ENCODE measurements at regions not wholly inside any gene's neighbourhood (a gene's known extent, or its start where the extent isn't known, plus 50 kb on each side); places are given as distances from the start of the nearest gene placed in this dataset.

DNA sequence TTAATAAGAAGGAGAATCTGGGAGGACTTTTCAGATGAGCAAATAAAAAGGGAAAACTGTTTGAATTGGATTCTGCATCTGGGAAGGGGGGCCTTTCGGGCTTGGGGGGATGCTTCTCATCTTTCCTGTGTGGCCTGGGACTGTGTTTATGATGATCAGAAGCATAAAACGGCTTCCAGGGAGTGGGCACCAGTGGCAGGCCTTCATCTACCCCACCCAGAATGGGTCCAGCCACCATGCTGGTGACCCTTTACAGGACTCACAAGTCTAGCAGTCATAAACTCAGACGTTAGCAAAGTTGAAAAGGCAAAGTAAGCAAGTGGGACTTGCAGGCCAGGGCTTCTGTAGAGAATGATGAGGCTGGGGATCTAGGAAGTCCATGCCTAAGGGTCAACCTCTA is 198.3 kb upstream of the ZMIZ1 start:
- no peak for DNase-seq

DNA sequence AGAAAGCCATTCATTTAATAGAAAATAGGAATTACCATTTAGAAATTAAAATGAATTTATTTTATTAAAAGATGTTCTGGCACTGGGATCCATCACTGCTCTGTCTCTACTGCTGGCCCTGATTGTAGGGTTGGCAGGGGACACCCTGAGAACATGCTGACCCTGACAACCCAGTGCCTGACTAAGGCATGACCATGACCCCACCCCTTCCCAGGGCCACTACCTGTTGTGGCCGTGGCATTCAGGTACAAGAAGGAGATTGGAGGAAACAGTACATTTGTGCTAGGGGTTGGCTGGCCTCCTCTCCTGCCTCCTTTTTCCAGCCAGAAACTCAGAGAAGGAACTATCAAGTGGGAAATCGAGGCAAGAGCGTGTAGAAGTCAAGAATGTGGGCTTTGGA is 197.0 kb upstream of the ZMIZ1 start:
- no peak for DNase-seq

DNA sequence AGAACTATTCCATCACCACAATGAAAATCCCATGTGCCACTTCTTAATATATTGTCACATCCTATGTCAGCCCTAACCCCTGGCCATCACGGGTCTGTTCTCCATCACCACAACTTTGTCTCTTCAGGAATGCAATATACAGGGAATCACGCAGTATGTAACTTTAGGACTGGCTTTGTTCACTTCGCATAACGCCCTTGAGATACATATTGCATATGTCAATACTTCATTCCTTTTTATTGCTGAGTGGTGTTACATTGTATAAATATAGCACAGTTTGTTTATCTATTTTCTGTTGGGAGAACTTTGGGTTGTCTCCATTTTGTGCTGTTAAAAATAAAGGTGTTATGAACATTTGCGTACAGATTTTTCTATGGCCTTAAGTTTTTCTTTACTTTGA is 195.4 kb upstream of the ZMIZ1 start:
- no peak for DNase-seq

DNA sequence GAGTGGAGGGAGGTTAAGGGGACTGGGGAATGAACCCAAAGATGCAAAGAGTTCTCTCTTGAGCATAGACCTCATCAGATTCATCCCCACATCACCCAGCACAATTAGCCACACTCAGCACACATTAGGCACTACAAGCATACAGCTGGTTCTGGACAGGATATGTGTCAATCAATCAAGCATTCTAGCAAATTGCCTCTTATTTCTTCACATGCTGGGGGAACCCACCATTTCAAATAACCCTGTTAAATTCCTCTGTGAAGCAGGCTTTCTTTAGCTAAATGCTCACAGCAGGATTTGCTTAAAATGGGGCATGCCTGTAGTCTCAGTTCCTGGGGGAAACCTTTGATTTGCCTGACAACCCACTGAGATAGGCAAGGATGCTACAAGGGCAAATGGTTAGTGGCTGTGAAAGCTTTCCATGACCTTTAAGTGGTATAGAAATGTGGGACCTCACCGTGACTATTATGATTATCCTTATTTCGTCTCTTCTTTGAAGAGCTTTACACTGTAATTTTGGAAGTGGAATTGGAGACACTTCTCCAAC is 193.4 kb upstream of the ZMIZ1 start:
- DNase-seq, result no peak

DNA sequence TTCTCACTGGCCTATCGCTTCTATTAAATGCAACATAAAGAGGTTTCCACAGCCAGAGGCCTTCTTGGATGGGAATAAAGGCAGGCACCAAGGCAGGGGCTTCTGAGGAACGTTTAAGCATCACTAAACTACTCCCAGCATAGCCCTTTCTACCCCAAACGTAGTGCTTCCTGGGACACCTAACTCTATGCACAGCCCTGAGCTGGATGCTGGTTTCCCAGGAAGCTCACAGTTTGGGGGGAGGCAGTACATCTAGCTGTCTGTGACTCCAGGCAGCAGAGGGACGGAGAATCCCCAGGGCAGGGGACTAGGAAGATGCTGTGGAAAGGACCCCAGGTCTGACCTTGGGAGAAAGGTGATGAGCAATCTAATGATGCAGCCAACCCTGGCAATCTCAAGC is 192.8 kb upstream of the ZMIZ1 start:
- no peak for DNase-seq

DNA sequence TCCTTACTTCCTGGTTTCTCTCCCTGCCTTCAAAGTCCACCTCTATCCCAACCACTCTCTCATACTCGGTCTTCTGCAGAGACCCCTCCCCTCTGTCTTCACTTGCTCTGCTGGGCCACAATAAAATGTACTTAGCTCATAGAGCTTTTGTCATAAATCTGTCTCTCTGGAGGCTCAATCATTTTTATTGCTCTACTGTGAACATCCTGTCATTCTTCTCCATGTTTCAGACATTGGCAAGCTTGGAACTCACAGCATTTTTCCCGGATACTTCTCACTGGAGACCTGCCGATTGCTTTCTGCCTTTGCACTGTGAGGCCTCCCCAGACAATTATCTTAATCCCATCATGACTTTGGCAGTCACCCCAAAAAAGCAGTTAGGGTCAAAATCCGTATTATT is 192.3 kb upstream of the ZMIZ1 start:
- no peak for DNase-seq

DNA sequence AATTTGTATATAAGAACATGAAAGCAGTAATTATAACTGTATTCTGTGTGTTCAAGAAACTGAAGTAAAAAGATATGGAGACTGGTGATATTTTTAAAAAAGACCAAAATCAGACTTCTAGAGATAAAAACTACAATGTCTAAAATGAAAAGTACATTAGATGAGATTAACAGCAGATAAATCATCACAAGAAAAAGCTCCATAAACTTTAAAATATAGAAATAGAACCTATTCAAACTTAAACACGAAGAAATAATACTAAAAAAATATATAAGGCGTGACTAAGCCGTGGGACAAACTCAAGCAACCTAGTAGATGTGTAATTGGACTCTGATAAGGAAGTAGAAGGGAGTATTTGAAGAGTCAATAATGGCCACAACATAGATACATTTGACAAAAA is 189.1 kb upstream of the ZMIZ1 start:
- no peak for DNase-seq

DNA sequence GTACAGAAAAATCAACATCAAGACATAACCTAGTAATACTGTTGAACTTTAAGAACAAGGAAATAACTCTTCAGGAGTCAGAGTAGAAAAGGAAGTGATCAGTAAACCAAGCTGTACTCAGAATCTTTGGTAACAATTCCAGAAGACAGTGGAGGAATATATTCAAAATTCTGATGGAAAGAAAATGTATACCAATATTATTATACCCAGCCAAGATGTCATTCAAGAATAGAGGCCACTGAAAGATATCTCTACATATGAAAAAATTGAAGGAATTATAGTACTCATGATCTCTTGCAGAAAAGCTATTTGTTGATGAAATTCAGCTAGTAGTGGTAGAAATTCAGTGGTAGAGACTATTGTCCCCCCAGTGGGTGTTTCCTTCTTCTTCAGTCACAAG is 182.6 kb upstream of the ZMIZ1 start:
- no peak for DNase-seq

DNA sequence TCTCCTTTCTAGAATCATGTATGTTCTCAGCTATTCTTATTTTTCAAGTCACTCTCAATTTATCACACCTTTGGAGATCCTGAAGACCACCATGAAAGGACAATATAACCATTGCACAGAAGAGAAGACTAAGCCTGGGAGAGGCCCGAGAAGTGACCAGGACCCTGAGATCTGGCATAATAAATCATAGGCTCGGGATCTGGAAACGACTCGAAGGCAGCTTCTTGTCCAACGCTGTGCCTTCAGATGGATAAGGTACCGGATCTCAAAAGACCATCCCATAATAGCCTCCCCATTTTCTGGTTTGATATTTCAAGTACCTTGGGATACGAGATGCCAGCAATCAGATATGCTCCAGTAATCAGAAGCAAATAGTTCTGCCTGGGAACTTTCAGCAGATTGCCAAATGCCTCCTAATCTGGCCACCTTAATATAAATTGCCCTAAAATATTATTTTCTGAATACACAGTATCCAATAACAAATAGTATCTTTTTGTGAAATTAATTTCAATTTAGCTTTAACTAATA is 179.2 kb upstream of the ZMIZ1 start:
- no peak for DNase-seq

DNA sequence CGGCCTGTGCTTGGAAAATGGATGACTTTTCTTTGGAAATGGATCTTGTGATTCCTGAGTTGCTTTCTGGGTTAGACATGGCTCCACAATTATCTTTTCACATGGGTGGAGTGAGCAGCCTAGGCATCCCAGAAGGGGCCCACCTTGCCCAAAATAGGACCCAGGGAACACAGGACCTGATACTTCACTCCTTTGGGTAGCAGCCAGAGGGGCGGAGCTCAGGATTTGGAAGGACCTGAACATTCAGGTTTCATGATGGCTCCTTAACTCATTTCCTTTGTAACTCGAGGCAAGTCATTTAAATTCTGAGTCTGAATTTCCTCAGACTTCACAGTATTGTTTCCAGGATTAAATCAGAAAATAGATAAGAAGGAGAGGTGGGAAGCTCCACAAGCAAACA is 178.3 kb upstream of the ZMIZ1 start:
- DNase-seq, result no peak

DNA sequence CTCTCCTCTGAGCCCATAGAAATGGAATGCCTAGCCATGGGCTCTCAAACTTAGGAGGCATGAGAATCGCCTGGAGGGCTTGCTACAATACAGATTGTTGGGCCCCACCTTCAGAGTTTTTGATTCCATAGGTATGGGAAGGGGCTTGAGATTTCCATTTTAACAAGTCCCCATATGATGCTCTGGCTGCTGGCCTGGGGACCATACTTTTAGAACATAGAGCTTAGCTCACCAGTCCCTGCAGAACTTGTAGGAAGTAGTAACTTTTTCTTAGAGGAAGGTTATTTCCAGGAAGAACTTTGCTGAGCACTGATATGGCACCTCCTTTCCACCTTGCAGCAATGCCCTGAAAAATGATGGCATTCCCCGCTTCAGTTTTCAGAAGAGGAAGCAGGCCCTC is 177.0 kb upstream of the ZMIZ1 start:
- no peak for DNase-seq

DNA sequence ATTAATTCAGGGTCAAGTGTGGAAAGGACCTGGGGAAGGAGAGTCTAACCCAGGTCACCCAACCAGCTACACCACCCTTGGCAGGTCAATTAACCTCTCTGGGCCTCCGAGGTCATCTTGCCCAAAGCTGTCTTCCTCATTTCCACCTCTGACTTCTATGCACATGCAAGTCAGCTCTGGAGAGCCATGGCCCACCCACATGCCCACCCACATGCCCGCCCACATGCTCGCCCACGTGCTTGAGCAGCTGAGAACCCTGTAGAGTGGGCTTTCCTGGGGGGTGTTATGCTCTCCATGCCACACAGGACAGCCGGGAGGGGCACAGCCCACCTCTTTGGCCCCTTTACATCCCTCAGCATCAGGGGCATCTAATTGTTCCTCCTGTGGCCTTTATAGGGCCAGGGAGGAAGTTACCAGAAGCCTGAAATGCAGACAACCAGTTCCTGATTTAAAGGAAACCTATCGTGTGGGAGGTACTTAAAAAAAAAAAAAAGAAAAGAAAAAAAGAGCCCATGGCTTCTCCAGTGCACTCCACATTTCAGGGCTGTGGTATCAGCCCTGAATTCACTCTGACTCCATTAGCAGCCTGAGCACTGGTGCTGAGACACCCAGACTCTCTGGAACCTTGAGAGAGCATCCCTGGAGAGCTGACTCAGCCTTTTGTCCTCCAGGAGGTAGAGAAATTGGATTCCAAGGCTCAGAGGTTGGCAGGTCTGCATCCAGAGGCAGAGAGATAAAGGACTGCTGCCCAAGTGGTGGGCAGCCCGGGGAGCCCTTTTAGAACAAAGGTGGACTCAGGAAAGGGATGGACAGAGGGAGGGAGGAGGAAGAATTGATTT is 176.2 kb upstream of the ZMIZ1 start:
- no peak for DNase-seq

DNA sequence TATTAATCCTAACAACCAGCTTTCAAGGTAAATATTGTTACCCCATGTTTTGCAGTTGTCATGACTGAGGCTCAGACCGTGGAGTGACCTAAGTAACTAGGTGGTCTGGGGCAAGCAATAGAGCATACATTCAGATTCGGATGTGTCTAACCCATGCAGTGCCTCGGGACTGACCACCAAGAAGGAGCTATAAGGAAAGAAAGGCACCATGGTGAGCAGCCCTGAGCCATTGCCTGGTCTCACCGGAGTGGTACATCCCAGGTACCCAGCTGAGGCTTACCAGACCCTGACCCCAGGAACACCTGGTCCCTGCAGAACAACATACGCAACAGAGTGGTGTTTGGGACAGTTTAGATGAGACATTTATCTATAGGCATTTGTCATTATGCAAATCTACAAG is 175.5 kb upstream of the ZMIZ1 start:
- DNase-seq, result no peak

DNA sequence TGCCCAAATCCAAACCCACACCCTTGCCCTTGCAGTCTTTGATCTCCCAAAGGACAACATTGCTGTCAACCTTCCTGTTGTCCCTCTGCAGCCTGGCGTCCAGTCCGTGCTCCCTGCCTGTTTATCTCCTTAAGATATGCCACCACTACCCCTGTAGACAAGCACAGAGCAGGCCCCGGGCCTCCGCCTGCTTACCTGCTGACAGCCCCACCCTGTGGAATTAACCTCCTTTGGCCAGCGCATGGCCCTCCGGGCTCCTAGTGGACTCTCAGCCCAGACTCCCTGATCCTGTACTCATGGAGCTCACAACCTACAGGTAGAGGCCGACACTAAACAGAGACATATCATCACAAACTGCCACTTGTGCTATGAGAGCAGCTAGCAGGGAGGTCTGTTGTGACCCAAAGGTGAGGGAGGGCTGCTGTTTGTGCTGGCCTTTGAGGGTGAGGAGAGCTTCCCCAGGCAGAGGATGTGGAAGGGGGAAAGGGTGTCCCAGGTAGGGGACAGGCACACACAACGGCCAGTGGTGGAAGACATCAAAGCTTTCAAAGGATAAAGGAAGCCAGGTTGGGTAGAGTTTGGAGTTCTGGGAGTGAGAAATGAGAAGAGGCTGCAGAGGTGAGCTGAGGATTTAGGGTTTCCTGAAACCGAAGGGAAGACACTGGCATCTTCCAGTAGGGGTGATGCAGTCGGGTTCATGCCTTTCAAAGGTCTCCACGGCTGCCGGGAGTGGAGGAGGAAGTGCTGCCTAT is 174.5 kb upstream of the ZMIZ1 start:
- DNase-seq, result no peak

DNA sequence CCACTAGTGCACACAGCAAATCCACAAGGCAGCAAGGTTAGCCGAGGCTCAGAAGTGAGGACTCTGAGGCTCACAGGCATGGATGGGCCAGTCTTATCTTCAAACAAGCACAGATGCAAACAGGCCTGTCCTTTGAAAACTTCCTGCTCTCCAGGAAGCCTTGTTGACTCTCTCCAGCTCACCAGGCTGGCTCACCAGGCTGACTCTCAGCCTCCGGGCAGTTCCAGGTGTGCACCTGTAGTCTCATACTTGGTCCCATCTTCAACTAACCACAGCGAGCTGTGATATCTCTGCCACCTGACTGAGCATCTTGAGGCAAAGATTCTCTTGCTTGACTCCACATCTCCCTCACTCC is 173.9 kb upstream of the ZMIZ1 start:
- no peak for DNase-seq

DNA sequence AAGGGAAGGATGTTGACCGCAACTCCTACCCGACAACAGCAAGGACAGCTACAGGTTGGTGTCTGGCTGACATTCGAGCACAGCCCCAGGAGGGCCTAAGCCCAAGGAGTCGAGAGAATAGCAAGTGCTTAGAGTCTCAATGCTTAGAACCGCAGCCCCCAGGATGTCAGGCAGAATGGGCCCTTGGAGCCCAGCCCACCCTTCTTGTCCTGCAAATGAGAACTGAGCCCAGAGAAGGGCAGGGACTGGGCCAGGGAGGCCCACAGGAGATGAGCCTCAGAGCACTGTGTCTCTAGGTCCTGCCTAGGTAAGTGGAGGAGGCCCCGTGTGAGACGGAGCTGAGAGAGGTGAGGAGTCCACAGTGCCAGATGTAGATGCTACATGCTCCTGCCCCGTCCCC is 173.3 kb upstream of the ZMIZ1 start:
- DNase-seq, result no peak

DNA sequence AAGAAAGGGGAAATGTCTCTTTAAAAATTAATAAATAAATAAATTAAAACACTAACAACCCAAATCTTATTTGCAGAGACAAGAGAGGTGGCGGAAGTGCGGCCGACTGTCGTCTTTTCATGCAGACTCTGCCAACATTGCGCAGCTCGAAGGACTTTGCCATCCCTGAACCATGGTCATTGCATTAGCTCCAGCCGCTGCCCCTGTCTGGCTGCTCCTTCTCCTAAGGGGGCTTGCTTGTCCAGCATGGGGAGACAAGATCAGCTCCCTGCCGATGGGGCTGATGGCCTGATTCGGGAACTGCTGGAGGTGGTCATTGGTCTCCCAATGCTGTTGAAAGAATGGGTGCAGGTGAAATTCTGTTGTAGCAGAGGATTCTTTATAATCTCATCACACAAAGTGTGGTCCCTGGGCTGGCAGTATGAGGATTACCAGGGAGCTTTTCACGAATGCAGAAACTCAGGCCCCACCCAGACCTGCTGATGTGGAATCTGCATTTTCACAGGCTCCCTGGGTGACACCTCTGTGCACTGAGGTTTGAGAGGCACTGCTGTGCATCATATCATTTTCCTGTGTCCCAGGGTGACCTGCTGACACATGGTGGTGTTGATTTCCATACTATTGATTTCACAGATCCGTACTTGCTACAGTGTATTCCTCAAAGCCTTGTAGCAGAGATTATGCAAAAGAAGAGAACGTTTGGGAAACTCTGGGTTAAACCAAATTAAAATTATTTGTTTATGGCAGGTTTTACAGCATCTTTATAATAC is 172.4 kb upstream of the ZMIZ1 start:
- DNase-seq, result no peak

DNA sequence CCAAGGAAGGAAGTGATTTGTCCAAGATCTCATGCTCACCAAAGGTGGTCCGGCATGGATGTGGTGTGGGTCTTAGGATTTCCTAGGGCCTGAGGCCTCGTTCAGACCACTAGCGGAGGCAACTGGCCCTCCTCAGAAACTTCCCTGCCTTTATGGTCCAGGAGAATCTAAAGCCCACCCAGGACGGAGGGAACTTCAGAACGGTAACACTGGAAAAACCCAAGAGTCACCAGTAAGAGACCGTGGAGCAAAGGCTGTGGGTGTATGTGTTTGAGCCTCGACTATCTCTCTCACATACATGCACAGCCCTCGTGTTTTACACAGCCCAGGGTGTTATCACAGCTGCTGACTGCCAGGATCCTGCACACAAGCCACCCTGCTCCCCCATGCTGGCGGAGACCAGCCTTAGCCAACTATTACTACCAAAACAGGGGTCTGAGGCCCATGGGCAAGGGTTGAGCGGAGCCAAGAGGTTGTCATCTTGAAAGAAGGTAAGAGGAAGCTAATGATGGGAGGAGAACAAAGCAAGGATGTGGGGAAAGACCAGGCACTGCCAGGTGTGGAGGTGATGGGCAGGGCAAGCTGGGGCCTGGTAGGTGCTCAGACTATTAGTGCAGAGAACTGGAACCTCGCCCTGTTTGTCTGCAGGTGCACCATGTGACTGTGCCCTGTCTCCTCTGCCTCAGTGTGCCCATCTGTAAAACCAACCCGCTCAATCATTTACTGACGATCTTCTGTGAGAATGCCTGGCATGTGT is 170.2 kb upstream of the ZMIZ1 start:
- no peak for DNase-seq

DNA sequence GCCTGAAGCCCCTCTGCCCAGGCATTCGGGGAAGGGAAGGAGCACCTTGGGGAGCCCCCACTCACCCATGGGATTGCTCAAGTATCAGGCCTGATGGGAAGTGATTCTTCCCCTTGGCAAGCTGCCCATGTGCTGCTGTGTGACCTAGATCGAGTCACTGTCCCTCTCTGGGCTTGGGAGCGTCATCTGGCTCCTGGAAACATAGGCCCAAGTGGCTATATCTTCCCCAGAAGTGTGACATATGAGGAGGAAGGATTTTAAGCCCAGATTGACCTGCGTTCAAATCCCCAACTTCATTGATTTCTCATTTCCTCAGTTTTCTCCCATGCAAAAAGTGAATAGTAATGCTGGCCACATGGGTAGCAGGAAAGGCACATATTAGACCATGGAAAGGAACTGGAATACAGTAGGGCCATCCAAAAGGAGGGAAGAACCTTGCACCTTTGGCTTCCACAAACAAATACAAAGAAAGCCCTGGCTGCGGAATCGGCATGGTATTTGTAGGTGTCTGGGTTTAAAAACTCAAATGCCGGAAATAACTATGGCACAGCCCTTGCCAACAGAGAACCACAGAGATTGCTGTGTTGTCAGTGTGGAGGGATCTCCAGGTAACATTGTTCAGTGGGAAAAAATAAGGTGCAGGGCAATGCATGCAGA is 169.5 kb upstream of the ZMIZ1 start:
- DNase-seq, result no peak

DNA sequence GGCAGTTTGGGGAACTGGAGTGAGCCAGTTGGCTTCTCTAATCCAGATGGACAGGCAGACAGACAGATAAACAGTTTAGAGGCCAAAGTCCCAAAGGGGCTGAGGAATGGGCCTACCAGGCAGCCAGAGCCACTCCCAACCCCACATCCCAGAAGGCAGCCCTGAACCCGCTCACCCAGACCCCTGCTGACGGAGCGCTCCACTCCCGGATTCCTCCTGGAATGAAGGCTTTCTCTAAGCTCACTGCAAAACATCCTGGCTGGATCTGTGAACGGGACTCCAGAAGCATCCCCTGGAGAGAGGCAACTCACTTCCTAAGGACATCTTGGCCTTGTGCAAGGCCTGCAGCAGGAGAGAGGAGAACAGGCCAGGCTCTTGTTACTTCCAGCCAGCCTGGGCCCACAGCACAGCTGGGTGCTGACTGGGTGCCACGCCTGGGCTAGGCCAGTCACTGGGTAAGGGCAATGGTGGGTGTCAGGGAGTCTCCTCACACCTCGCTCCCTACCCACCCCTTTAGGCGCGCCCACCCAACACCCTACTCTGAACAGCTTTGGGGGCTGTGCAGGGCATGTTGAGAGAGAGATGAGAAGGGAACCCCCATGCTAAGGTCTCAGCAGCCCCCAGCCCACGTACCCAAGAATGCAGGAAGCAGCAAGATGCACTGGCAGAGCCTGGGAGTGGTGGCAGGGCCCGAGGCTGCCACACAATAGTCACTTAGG is 168.6 kb upstream of the ZMIZ1 start:
- no peak for DNase-seq

DNA sequence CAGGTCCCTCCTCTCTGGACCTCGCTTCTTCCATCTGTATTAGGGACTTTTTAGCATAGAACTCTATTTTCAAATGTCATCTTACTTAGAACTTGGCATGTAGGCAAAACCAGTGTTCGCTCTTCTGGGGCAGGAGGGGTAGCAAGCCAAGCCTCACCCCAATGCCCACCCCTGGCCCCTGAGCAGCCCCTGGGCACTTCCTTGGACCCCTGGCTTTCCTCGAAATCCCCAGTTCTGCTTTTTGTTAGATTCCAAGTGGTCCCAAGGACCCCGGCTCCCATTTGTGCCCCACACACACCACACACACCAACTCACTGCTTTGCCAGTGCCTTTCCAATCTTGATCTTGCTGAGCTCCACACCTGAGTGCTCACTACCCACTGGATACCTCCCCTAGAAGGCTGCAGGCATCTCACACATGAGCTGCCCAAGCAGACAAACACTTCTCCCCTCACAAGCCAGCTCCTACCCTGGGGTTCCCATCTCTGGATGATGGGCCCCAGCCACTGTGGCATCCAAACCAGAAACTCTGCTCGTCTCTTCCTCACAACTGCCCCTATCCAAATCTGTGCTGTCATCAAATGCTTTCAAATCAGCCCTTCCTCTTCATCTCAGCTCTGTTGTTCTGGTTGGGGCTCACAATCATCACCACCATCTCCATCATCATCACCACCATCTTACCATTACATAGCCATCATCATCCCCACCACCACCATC is 167.9 kb upstream of the ZMIZ1 start:
- no peak for DNase-seq

Measured in effector CD4-positive, alpha-beta T cell (primary cell).